Fibroblast of lung (primary cell): ENCODE measurements at regions not wholly inside any gene's neighbourhood (a gene's known extent, or its start where the extent isn't known, plus 50 kb on each side); places are given as distances from the start of the nearest gene placed in this dataset.
"Not testable (repeated sequence)": the region's sequence is repeated elsewhere in the genome, so short reads cannot be mapped to it uniquely, and the experiment has no call there.

Experiments
- DNase-seq, 2 donors: peaks; one replicate each; pipeline versions ENCODE4 v3.0.0 to v3.0.0-alpha.2; 2010; ENCODE audit warnings: low read depth in 2 of 2
- H2AFZ ChIP-seq: 2 replicates; pipeline ENCODE4 v1.5.1; 2012; ENCODE audit warnings: low read length, control low read depth, inconsistent platforms
- H3K27ac ChIP-seq: 2 replicates; pipeline ENCODE4 v1.5.1; 2011; ENCODE audit warnings: low read length, control low read depth; ENCODE audit not compliant: insufficient read depth
- H3K27me3 ChIP-seq: 2 replicates; pipeline ENCODE4 v1.5.1; 2011; ENCODE audit warnings: mild to moderate bottlenecking, low read length; ENCODE audit not compliant: control insufficient read depth, insufficient read depth
- H3K36me3 ChIP-seq: 2 replicates; pipeline ENCODE4 v1.5.1; 2011; ENCODE audit warnings: low read length; ENCODE audit not compliant: control insufficient read depth, insufficient read depth
- H3K4me1 ChIP-seq: 2 replicates; pipeline ENCODE4 v1.5.1; 2011; ENCODE audit warnings: low read length; ENCODE audit not compliant: control insufficient read depth, insufficient read depth; ENCODE audit errors: extremely low read depth
- H3K4me2 ChIP-seq: 2 replicates; pipeline ENCODE4 v1.5.1; 2011; ENCODE audit warnings: low read length, control low read depth; ENCODE audit not compliant: insufficient read depth; ENCODE audit errors: extremely low read depth
- H3K4me3 ChIP-seq, 4 experiments: fragments of 200-600 bp in 1 of 4; sonication (generic) in 1 of 4; replicated peaks in 1 of 4; 2 replicates each; pipeline ENCODE4 v1.5.1; 2011 to 2016; ENCODE audit warnings: low read length in 4 of 4, low read depth in 3 of 4, mild to moderate bottlenecking in 3 of 4, control low read depth in 2 of 4, inconsistent platforms in 1 of 4, mixed read lengths in 1 of 4; ENCODE audit not compliant: insufficient read depth in 1 of 4; ENCODE audit errors: control extremely low read depth in 1 of 4
- H3K79me2 ChIP-seq: 2 replicates; pipeline ENCODE4 v1.5.1; 2012; ENCODE audit warnings: mild to moderate bottlenecking, low read length, inconsistent platforms; ENCODE audit not compliant: control insufficient read depth, insufficient read depth
- H3K9ac ChIP-seq: 2 replicates; pipeline ENCODE4 v1.5.1; 2011; ENCODE audit warnings: mild to moderate bottlenecking, low read length, control low read depth; ENCODE audit not compliant: insufficient read depth
- H3K9me3 ChIP-seq: 2 replicates; pipeline ENCODE4 v1.5.1; 2012; ENCODE audit warnings: low read depth, low read length; ENCODE audit not compliant: control insufficient read depth, insufficient read depth
- H4K20me1 ChIP-seq: 2 replicates; pipeline ENCODE4 v1.5.1; 2011; ENCODE audit warnings: low read length; ENCODE audit not compliant: control insufficient read depth, insufficient read depth; ENCODE audit errors: extremely low read depth

DNA sequence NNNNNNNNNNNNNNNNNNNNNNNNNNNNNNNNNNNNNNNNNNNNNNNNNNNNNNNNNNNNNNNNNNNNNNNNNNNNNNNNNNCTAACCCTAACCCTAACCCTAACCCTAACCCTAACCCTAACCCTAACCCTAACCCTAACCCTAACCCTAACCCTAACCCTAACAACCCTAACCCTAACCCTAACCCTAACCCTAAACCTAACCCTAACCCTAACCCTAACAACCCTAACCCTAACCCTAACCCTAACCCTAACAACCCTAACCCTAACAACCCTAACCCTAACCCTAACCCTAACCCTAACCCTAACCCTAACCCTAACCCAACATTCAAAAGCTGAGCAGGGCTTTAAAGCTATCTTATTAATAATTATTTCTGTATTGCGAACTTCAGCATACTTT lies 182.5 kb upstream of the FAM20C start:
- not testable (repeated sequence) for H3K4me3 ChIP-seq, H3K36me3 ChIP-seq, H3K9ac ChIP-seq, H4K20me1 ChIP-seq, H3K4me2 ChIP-seq, H3K4me1 ChIP-seq, DNase-seq, H2AFZ ChIP-seq, H3K79me2 ChIP-seq, H3K9me3 ChIP-seq, H3K27me3 ChIP-seq, H3K27ac ChIP-seq

DNA sequence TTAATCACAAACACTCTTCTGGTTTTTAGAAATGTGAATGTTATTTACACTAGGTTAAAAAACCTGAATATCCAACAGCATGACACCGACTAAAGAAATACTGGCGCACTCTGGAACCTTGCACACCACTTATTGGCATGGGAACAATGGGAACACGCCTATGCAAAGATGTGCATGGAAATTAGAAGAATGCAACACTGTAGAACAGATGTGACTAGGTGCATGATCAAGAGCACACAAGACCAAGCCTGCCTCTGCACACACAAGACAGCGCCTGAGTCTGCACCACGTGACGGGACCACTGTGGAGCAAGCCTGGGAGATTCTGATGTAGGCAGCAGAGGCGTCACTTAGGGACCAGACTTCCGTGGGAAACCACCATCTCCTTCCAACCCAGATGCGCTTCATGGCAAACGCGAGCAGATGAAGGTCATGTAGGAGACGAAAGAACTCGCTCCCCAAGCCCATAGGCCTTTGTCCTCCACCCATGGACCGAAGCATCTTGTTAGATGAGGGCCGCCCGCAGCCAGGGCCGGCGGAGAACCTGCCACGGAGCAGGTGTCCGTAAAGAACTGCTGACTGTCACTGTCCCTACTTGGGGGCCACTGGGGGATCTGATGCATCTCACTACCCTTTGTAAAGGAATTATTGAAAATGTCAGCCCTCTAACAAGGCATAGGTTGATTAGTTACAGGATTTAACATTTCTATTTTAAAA lies 159.6 kb upstream of the FAM20C start:
- H3K9ac ChIP-seq, H4K20me1 ChIP-seq, DNase-seq, H3K4me1 ChIP-seq, H3K4me2 ChIP-seq, H3K27me3 ChIP-seq, H3K36me3 ChIP-seq, H2AFZ ChIP-seq, H3K79me2 ChIP-seq, H3K9me3 ChIP-seq, H3K4me3 ChIP-seq, H3K27ac ChIP-seq: not testable (repeated sequence)

DNA sequence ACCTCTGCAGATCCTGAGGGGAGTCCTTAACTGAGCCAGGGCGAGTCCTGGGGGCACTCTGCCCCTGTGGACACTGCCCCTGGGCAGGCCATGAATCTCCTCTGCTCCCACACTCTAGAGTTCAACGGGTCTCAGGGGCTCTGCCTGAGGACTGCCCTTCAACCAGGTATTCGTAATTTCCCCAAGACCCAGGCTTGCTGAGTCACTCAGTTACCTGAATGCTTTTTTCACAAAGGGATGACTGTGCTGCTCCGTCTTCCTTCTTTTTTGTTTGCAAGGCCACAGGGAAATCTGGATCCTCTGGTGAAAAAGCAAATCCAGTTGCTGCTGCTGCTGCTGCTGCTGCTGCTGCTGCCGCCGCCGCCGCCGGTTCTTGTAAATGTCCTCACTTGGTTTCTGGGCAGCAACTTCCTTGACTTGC lies 157.2 kb upstream of the FAM20C start:
- not testable (repeated sequence) for H4K20me1 ChIP-seq, H3K9ac ChIP-seq, H3K36me3 ChIP-seq, H3K27ac ChIP-seq, H3K4me3 ChIP-seq, H3K79me2 ChIP-seq, H3K4me2 ChIP-seq, DNase-seq, H2AFZ ChIP-seq, H3K4me1 ChIP-seq, H3K9me3 ChIP-seq, H3K27me3 ChIP-seq

DNA sequence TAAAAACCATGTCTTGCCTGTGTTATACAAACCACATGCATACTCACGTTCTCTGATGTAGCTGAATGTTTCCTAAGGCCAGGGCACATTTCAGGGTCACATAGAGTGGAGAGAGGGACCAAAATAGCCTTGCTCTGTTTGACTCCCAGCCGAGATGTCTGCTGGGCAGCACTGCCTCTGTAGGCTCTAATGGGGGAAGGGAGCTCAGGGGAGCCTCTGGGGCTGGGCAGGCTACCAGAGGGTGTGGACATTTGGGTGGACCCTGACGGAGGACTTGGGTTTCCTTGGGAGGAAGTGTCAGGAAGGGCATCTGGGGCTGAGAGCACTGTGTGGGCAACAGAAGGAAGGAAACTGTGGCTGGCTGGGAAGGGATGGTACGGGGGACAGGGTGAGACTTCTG lies 155.8 kb upstream of the FAM20C start:
- not testable (repeated sequence) for H3K27me3 ChIP-seq, H3K9me3 ChIP-seq, H2AFZ ChIP-seq, H3K4me2 ChIP-seq, H3K4me3 ChIP-seq, H3K4me1 ChIP-seq, H3K27ac ChIP-seq, DNase-seq, H3K79me2 ChIP-seq, H3K36me3 ChIP-seq, H3K9ac ChIP-seq, H4K20me1 ChIP-seq

DNA sequence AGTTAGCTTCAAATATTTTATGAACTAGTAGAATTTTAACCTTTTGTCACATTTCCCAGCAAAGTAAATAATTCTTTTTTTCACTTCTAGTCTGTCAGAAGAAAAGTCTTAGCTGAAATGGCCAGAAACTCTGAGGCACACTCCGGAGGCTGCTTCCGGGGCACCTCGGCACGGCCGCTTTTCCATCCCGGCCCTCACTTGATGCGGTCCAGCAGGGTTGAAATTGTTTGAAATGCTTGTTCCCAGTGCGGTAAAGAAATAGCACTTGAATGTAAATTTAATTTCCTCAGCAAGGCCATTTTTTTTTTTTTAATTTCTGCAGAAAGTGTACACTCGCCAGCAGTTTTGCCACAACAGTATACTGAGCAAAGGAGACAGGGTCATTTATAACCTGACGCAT lies 154.7 kb upstream of the FAM20C start:
- H3K9me3 ChIP-seq, H3K4me2 ChIP-seq, H3K27ac ChIP-seq, H3K36me3 ChIP-seq, H3K4me1 ChIP-seq, H3K4me3 ChIP-seq, H3K9ac ChIP-seq, H2AFZ ChIP-seq, H3K79me2 ChIP-seq, DNase-seq, H4K20me1 ChIP-seq: not testable (repeated sequence)
- H3K27me3 ChIP-seq = peaks cover 14% of the 10 kb centered on the region

DNA sequence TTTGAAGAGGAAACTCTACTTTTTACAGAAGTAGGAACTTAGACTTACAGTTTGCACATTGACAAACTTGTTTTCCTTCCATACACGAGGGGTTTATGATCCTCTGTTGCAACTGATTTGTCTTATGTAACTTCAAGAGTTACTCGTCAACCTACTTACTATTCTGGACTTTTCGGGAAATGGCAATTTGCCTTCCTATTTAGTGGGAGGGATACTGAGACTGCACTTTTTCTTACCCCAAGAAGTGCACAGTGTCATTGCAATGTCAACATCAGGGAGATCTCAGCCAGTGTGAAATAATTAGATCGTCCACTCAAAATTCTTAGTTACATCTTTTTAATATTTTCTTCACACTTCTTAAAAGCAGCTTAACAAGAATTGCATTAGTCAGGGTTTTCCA lies 153.9 kb upstream of the FAM20C start:
- not testable (repeated sequence) for H3K9ac ChIP-seq, DNase-seq, H3K27ac ChIP-seq, H4K20me1 ChIP-seq, H2AFZ ChIP-seq, H3K4me1 ChIP-seq, H3K79me2 ChIP-seq, H3K36me3 ChIP-seq, H3K4me2 ChIP-seq, H3K9me3 ChIP-seq, H3K4me3 ChIP-seq
- peaks cover 14% of the 10 kb centered on the region for H3K27me3 ChIP-seq
